Subcutaneous abdominal adipose tissue (tissue), 5 donors: ENCODE measurements at regions not wholly inside any gene's neighbourhood (a gene's known extent, or its start where the extent isn't known, plus 50 kb on each side); places are given as distances from the start of the nearest gene placed in this dataset.
"Not testable (repeated sequence)": the region's sequence is repeated elsewhere in the genome, so short reads cannot be mapped to it uniquely, and the experiment has no call there.

Source experiments
- H3K27ac ChIP-seq: one replicate; pipeline ENCODE4 v1.7.0; 2013; ENCODE audit warnings: low read depth, mild to moderate bottlenecking, inconsistent platforms, low read length, moderate library complexity
- H3K27me3 ChIP-seq, 5 donors: one replicate each; pipeline ENCODE4 v1.7.0; 2013; ENCODE audit warnings: low read length in 5 of 5, inconsistent platforms in 1 of 5; ENCODE audit not compliant: control insufficient read depth in 5 of 5, insufficient read depth in 4 of 5
- H3K36me3 ChIP-seq, 5 donors: one replicate each; pipeline ENCODE4 v1.7.0; 2013; ENCODE audit warnings: low read length in 5 of 5; ENCODE audit not compliant: control insufficient read depth in 5 of 5, insufficient read depth in 5 of 5
- H3K4me1 ChIP-seq, 5 donors: one replicate each; pipeline ENCODE4 v1.7.0; 2013; ENCODE audit warnings: low read length in 5 of 5, mild to moderate bottlenecking in 3 of 5, moderate library complexity in 1 of 5; ENCODE audit not compliant: control insufficient read depth in 5 of 5, insufficient read depth in 5 of 5
- H3K4me3 ChIP-seq, 5 donors: one replicate each; pipeline ENCODE4 v1.7.0; 2013; ENCODE audit warnings: low read length in 5 of 5, low read depth in 1 of 5
- H3K9ac ChIP-seq, 5 donors: one replicate each; pipeline ENCODE4 v1.7.0; 2013; ENCODE audit warnings: low read length in 5 of 5, mild to moderate bottlenecking in 4 of 5, moderate library complexity in 3 of 5
- H3K9me3 ChIP-seq, 5 donors: one replicate each; pipeline ENCODE4 v1.7.0; 2013; ENCODE audit warnings: low read length in 5 of 5; ENCODE audit not compliant: control insufficient read depth in 5 of 5
- donor health status: healthy.
- donor health status: healthy.
- donor health status: healthy.
- donor health status: healthy.
- donor health status: healthy.

- Histone ChIP-seq H3K27ac (no peak overlapping the region), H3K36me3 (no peaks in the 10 kb centered on the region), H3K27me3 (peaks cover 4 to 28% (median 15%) of the 10 kb centered on the region in 5 donors), H3K9ac (no peak overlapping the region), H3K4me3 (no peak overlapping the region), H3K9me3 (peaks cover 0 to 2% (median 0%) of the 10 kb centered on the region in 5 donors), H3K4me1 (peaks cover 0 to 7% (median 0%) of the 10 kb centered on the region in 5 donors)
Observed at GRCh38 chr16:86228713-86229112, 281.6 kb upstream of the FOXF1 start.

- H3K27me3 ChIP-seq = peaks cover 4 to 25% (median 15%) of the 10 kb centered on the region in 5 donors
- no peaks in the 10 kb centered on the region for H3K36me3 ChIP-seq
- H3K27ac ChIP-seq = no peak overlapping the region
- no peak overlapping the region for H3K9ac ChIP-seq
- peaks cover 0 to 7% (median 0%) of the 10 kb centered on the region in 5 donors for H3K4me1 ChIP-seq
- no peak overlapping the region for H3K4me3 ChIP-seq
- H3K9me3 ChIP-seq = peaks cover 0 to 2% (median 0%) of the 10 kb centered on the region in 5 donors
Observed at GRCh38 chr16:86229283-86229682, 281.0 kb upstream of the FOXF1 start.

GRCh38 chr16:86229866-86230656, 280.3 kb upstream of the FOXF1 start:
- Histone ChIP-seq H3K4me3 (no peak overlapping the region), H3K27ac (no peak overlapping the region), H3K27me3 (peaks cover 4 to 25% (median 11%) of the 10 kb centered on the region in 5 donors), H3K4me1 (peaks cover 0 to 7% (median 0%) of the 10 kb centered on the region in 5 donors), H3K9ac (no peak overlapping the region), H3K9me3 (peaks cover 0 to 2% (median 0%) of the 10 kb centered on the region in 5 donors), H3K36me3 (no peaks in the 10 kb centered on the region)

- H3K27ac ChIP-seq = no peak overlapping the region
- no peaks in the 10 kb centered on the region for H3K36me3 ChIP-seq
- H3K4me3 ChIP-seq = no peak overlapping the region
- peaks cover 4 to 25% (median 11%) of the 10 kb centered on the region in 5 donors for H3K27me3 ChIP-seq
- peaks cover 0 to 2% (median 0%) of the 10 kb centered on the region in 5 donors for H3K9me3 ChIP-seq
- H3K4me1 ChIP-seq = peaks cover 0 to 7% (median 0%) of the 10 kb centered on the region in 5 donors
- no peak overlapping the region for H3K9ac ChIP-seq
Observed at GRCh38 chr16:86231321-86231995, 278.9 kb upstream of the FOXF1 start.

- H3K36me3 ChIP-seq = no peaks in the 10 kb centered on the region
- H3K27me3 ChIP-seq = peaks cover 4 to 21% (median 11%) of the 10 kb centered on the region in 5 donors
- H3K27ac ChIP-seq = no peak overlapping the region
Observed at GRCh38 chr16:86231996-86232350, 278.4 kb upstream of the FOXF1 start.

GRCh38 chr16:86232496-86232895, 277.8 kb upstream of the FOXF1 start:
- Histone ChIP-seq H3K4me3 (no peak overlapping the region), H3K9me3 (peaks cover 0 to 2% (median 0%) of the 10 kb centered on the region in 5 donors), H3K27ac (no peak overlapping the region), H3K9ac (no peak overlapping the region), H3K36me3 (no peaks in the 10 kb centered on the region), H3K4me1 (peaks cover 0 to 7% (median 0%) of the 10 kb centered on the region in 5 donors), H3K27me3 (peaks cover under 1 to 19% (median 7%) of the 10 kb centered on the region in 5 donors)

More at GRCh38 chr16:86231996-86232350, 278.4 kb upstream of the FOXF1 start:
- Histone ChIP-seq H3K4me3 (no peak overlapping the region), H3K9ac (no peak overlapping the region), H3K4me1 (peaks cover 0 to 7% (median 0%) of the 10 kb centered on the region in 5 donors), H3K9me3 (peaks cover 0 to 2% (median 0%) of the 10 kb centered on the region in 5 donors)

GRCh38 chr16:86233506-86233905, 276.8 kb upstream of the FOXF1 start:
- not testable (repeated sequence) for H3K36me3 ChIP-seq, H3K9ac ChIP-seq, H3K4me3 ChIP-seq, H3K27ac ChIP-seq, H3K4me1 ChIP-seq, H3K9me3 ChIP-seq
- H3K27me3 ChIP-seq = peaks cover 0 to 13% (median 3%) of the 10 kb centered on the region in 5 donors

GRCh38 chr16:86239381-86239780, 270.9 kb upstream of the FOXF1 start:
- Histone ChIP-seq H3K9me3 (no peaks in the 10 kb centered on the region), H3K4me1 (peaks cover 0 to 4% (median 0%) of the 10 kb centered on the region in 5 donors), H3K27ac (no peak overlapping the region), H3K36me3 (no peaks in the 10 kb centered on the region), H3K9ac (no peak overlapping the region), H3K4me3 (no peak overlapping the region), H3K27me3 (peaks cover 8 to 27% (median 21%) of the 10 kb centered on the region in 5 donors)

- Histone ChIP-seq H3K4me3 (no peak overlapping the region), H3K27ac (no peak overlapping the region), H3K4me1 (peaks cover 0 to 4% (median 0%) of the 10 kb centered on the region in 5 donors), H3K36me3 (no peaks in the 10 kb centered on the region), H3K9ac (no peak overlapping the region), H3K9me3 (peaks cover 0 to 10% (median 9%) of the 10 kb centered on the region in 5 donors), H3K27me3 (peaks cover 8 to 29% (median 21%) of the 10 kb centered on the region in 5 donors)
Observed at GRCh38 chr16:86240716-86241363, 269.5 kb upstream of the FOXF1 start.
